Lower leg skin (tissue), 3 donors: ENCODE measurements at regions not wholly inside any gene's neighbourhood (a gene's known extent, or its start where the extent isn't known, plus 50 kb on each side); places are given as distances from the start of the nearest gene placed in this dataset.

Source experiments
- POLR2A ChIP-seq, 2 donors: fragments of 450-650 bp; IDR thresholded peaks; one replicate each; pipeline ENCODE4 v1.6.1; 2016 to 2017; ENCODE audit warnings: antibody characterized with exemption in 2 of 2, mild to moderate bottlenecking in 1 of 2, moderate library complexity in 1 of 2
- TF ChIP-seq, protein P1 (sequence below), 3 donors: fragments of 450-650 bp; IDR thresholded peaks; one replicate each; pipeline ENCODE4 v1.5.1; 2016; ENCODE audit warnings: antibody characterized with exemption in 3 of 3, mild to moderate bottlenecking in 3 of 3, moderate library complexity in 2 of 3

DNA sequence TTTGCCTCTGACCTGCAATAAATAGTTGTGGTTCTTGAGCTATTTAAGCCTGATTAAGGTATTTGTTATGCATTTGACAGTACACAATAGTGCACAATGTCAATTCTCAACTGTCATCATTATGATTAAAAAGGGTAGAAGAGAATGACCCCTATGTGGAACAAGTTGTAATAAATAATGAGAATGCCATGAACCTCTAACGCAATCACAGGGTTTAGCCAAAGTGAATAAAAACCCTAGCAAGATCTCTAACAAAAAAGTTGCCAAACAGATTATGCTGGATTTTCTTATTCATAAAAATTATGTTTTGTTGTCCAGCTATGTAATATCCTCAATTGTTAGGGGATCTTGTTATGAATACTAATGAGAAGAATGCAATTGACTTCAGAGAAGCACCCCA is 387.4 kb downstream of the GPAT3 start:
- no peak for TF ChIP-seq POLR2A (IDR thresholded peaks at IDR 0.05)
- TF ChIP-seq, protein P1, sequence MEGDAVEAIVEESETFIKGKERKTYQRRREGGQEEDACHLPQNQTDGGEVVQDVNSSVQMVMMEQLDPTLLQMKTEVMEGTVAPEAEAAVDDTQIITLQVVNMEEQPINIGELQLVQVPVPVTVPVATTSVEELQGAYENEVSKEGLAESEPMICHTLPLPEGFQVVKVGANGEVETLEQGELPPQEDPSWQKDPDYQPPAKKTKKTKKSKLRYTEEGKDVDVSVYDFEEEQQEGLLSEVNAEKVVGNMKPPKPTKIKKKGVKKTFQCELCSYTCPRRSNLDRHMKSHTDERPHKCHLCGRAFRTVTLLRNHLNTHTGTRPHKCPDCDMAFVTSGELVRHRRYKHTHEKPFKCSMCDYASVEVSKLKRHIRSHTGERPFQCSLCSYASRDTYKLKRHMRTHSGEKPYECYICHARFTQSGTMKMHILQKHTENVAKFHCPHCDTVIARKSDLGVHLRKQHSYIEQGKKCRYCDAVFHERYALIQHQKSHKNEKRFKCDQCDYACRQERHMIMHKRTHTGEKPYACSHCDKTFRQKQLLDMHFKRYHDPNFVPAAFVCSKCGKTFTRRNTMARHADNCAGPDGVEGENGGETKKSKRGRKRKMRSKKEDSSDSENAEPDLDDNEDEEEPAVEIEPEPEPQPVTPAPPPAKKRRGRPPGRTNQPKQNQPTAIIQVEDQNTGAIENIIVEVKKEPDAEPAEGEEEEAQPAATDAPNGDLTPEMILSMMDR (IDR thresholded peaks at IDR 0.05) = no peak
